GM19023 (cell line): ENCODE measurements at regions not wholly inside any gene's neighbourhood (a gene's known extent, or its start where the extent isn't known, plus 50 kb on each side); places are given as distances from the start of the nearest gene placed in this dataset.

Experiments used
- ATAC-seq: cut with Tn5 transposase; IDR thresholded peaks from one replicate; pipeline ENCODE4 v1.9.1; 2021; ENCODE audit warnings: mild to moderate bottlenecking, moderate library complexity; ENCODE audit not compliant: unreplicated experiment

DNA sequence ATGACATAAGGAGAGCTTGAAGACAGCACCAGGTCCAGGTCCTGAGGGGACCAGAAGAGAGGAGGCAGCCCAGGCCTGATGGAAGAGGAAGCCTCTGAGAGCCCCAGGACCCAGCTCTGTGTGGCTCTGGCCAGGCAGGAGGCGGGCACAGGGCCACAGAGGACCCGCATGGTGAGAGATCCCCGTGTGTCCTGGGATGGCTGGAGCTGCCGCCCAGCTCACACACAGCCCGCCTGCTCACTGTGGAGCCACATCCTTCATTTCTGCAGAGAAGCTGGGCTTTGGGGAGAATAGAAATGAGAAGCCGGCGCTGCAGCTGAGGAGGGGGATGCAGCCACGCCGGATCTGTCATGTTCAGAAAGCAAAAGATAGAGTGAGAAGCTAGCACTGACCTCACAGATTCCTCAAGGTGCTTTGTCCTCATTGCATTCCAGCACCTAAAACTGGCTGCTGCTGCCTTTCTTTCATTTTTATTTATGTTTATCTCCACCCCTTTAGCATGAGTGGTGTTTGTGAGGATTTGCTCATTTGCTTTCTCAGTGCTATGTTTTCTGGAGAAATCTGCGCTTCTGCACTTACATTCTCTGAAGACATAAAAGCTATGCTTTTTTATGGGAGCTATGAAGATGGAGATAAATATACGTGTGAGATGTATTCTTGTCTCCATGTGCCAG is 307.6 kb upstream of the MYT1L start:
- ATAC-seq: no peak

DNA sequence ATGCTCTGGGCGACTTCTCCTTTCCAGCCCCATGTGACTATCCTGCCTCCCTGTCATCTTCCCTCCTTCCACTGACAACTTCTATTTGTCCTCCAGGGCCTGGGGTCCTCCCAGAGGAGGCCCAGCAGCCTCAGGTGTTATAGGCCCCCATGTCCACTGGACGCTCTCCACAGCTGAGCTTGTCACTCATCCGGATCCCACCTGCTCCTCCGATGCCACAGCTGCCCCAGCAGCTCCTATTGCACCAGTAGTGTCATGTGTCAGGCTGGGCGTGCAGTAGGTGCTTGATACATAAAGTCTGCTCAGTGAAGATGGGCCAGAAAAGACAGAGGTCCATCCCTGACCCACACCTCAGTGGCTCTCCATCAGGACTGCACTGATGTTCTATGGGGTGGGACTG is 305.7 kb upstream of the MYT1L start:
- no peak for ATAC-seq

GRCh38 chr2:2635025-2635528 is 304.0 kb upstream of the MYT1L start:
- ATAC-seq: no peak

- no peak for ATAC-seq
Observed at GRCh38 chr2:2633017-2633416, 301.9 kb upstream of the MYT1L start.

- no peak for ATAC-seq
Observed at GRCh38 chr2:2623939-2624338, 292.9 kb upstream of the MYT1L start.

GRCh38 chr2:2621855-2622254 is 290.8 kb upstream of the MYT1L start:
- peak; percentile 48 for ATAC-seq

DNA sequence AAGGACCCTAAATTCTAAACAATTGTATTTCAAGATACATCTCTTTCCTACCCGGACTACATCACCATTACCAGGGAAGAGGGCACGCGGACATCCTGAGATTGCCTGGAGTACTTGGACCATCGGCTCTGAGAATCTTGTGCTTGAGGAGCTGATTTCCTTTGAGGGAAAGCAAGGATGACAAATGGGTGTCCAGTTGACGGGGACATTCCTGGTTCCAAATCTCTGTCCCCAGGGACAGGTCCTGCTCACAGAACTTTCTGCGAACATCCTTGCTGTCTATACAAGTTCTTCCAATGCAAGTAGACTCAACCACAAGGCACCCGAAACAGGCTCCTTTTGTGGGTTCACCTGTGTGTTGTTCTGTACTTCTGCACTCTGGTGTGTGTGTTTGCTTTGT is 289.5 kb upstream of the MYT1L start:
- ATAC-seq: no peak

DNA sequence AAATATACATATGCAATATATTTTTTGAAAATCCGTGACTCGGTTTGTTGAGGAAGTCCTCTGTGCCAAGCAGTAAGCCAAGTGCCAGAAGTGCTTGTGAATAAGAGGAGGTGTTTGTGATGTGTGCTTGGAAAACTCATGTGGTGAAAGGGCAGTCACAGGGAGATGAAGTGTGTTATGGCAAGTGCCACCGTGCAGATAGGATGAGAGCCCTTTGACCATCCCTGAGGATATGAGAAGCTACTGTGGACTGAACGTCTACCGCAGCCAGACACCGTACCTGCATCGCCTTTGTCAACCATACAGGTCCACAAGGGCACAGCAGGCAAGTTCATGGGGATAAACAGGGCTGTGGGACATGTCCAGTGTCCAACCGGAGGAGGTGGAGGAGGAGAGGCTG is 288.9 kb upstream of the MYT1L start:
- ATAC-seq: no peak

DNA sequence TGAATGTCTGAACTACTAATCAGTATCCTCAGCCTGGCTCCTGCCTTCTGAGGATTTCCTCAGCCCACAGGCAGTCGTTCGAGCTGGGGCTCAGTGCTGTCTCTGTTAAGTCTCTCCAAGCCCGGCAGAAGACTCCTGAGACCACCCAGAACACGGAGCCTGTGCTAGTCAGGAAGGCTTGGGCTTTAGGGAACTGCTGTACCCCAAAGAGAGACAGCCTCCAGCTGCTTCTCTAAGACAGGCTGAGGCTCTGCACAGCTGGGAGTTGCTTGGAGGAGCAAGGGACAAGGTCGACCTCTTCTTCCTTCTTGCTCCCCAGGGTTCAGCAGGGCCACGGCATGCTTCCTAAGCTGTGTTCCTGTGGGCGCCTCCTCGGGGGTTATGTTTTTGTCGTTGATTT is 283.4 kb upstream of the MYT1L start:
- ATAC-seq: no peak

- peak; percentile 100 for ATAC-seq
Observed at GRCh38 chr2:2613279-2614199, 282.5 kb upstream of the MYT1L start.

GRCh38 chr2:2610751-2611150 is 279.7 kb upstream of the MYT1L start:
- ATAC-seq: no peak

- ATAC-seq: no peak
Observed at GRCh38 chr2:2600366-2600765, 269.3 kb upstream of the MYT1L start.

GRCh38 chr2:2599441-2599840 is 268.4 kb upstream of the MYT1L start:
- ATAC-seq: no peak

GRCh38 chr2:2597712-2598111 is 266.6 kb upstream of the MYT1L start:
- ATAC-seq: no peak

- ATAC-seq: no peak
Observed at GRCh38 chr2:2591542-2591940, 260.5 kb upstream of the MYT1L start.

- no peak for ATAC-seq
Observed at GRCh38 chr2:2590841-2591541, 259.9 kb upstream of the MYT1L start.

- no peak for ATAC-seq
Observed at GRCh38 chr2:2590141-2590540, 259.1 kb upstream of the MYT1L start.

DNA sequence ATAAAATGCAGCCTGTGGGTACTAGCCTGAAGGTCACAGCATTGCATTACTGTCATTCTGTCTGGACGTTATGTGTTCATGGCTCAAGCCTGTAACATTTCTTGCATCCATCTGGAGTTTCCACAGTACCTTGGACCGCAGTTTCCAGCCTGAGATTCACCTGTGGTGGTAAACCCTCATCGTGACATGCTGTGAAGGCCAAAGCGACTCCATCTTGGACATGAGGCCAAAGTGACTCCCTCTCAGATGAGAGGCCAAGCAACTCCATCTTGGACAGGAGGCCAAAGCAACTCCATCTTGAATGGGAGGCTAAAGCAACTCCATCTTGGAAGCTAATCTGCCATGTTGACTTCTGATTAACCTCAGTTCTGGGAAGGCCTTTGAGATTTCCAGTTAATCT is 257.7 kb upstream of the MYT1L start:
- ATAC-seq: no peak

DNA sequence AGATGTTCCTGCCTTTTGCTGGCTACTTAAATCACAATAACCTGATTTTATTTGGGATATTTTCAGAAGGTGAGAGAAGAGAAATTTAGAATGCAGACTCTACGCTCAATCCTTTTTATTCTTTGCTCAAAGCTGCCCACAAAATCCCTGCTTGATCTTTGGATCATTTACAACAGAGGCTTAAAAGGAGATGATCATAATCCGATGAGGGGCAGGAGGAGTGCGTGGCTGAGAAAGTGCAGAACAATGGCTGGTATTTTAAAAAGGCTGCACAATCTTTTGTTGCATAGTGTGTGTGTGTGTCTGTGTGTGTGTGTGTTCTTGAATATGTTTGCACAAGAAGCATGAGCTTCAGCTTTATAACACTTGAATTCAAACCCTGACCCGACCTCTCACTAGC is 256.3 kb upstream of the MYT1L start:
- no peak for ATAC-seq

- ATAC-seq: no peak
Observed at GRCh38 chr2:2586931-2587330, 255.9 kb upstream of the MYT1L start.

DNA sequence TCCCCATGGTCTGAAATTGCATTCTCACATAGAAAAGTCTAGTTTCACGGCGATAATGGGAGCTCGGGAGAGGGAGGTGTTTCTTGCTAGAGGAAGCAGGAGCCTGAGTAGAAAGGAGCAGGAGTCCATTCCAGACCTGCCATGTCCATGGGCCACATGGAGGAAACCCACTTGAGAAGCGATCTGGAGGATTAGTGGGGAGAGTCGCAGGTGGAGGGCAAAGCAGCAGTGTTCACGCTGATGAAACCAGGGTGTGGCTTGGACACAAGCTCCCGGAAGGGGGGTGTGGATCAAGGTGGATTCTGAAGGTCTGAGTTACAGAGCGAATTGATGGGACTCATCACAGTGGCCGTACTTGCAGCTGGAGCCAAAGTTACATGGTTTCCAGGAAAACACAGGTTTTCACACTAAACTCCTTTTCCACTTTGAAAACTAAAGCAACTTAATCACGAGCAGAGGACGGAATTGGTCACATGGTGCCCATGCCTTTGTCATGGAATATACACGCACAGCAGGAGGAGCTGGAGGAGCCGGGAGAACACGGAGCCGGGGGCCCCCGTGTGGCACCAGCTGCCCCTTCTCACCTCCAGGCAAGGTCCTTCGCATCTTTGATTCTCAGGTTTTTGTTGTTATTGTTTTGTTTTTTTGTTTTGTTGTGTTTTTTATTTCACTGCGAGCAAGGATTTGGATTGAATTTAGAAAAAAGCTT is 255.1 kb upstream of the MYT1L start:
- ATAC-seq: no peak
